Fibroblast of lung (primary cell): ENCODE measurements at regions not wholly inside any gene's neighbourhood (a gene's known extent, or its start where the extent isn't known, plus 50 kb on each side); places are given as distances from the start of the nearest gene placed in this dataset.
"Not testable (repeated sequence)": the region's sequence is repeated elsewhere in the genome, so short reads cannot be mapped to it uniquely, and the experiment has no call there.

Experiments used
- DNase-seq, 2 donors: peaks; one replicate each; pipeline versions ENCODE4 v3.0.0 to v3.0.0-alpha.2; 2010; ENCODE audit warnings: low read depth in 2 of 2
- H2AFZ ChIP-seq: 2 replicates; pipeline ENCODE4 v1.5.1; 2012; ENCODE audit warnings: low read length, control low read depth, inconsistent platforms
- H3K27ac ChIP-seq: 2 replicates; pipeline ENCODE4 v1.5.1; 2011; ENCODE audit warnings: low read length, control low read depth; ENCODE audit not compliant: insufficient read depth
- H3K27me3 ChIP-seq: 2 replicates; pipeline ENCODE4 v1.5.1; 2011; ENCODE audit warnings: mild to moderate bottlenecking, low read length; ENCODE audit not compliant: control insufficient read depth, insufficient read depth
- H3K36me3 ChIP-seq: 2 replicates; pipeline ENCODE4 v1.5.1; 2011; ENCODE audit warnings: low read length; ENCODE audit not compliant: control insufficient read depth, insufficient read depth
- H3K4me1 ChIP-seq: 2 replicates; pipeline ENCODE4 v1.5.1; 2011; ENCODE audit warnings: low read length; ENCODE audit not compliant: control insufficient read depth, insufficient read depth; ENCODE audit errors: extremely low read depth
- H3K4me2 ChIP-seq: 2 replicates; pipeline ENCODE4 v1.5.1; 2011; ENCODE audit warnings: low read length, control low read depth; ENCODE audit not compliant: insufficient read depth; ENCODE audit errors: extremely low read depth
- H3K4me3 ChIP-seq, 4 experiments: fragments of 200-600 bp in 1 of 4; sonication (generic) in 1 of 4; replicated peaks in 1 of 4; 2 replicates each; pipeline ENCODE4 v1.5.1; 2011 to 2016; ENCODE audit warnings: low read length in 4 of 4, low read depth in 3 of 4, mild to moderate bottlenecking in 3 of 4, control low read depth in 2 of 4, inconsistent platforms in 1 of 4, mixed read lengths in 1 of 4; ENCODE audit not compliant: insufficient read depth in 1 of 4; ENCODE audit errors: control extremely low read depth in 1 of 4
- H3K79me2 ChIP-seq: 2 replicates; pipeline ENCODE4 v1.5.1; 2012; ENCODE audit warnings: mild to moderate bottlenecking, low read length, inconsistent platforms; ENCODE audit not compliant: control insufficient read depth, insufficient read depth
- H3K9ac ChIP-seq: 2 replicates; pipeline ENCODE4 v1.5.1; 2011; ENCODE audit warnings: mild to moderate bottlenecking, low read length, control low read depth; ENCODE audit not compliant: insufficient read depth
- H3K9me3 ChIP-seq: 2 replicates; pipeline ENCODE4 v1.5.1; 2012; ENCODE audit warnings: low read depth, low read length; ENCODE audit not compliant: control insufficient read depth, insufficient read depth
- H4K20me1 ChIP-seq: 2 replicates; pipeline ENCODE4 v1.5.1; 2011; ENCODE audit warnings: low read length; ENCODE audit not compliant: control insufficient read depth, insufficient read depth; ENCODE audit errors: extremely low read depth
- EZH2 ChIP-seq: IDR thresholded peaks from 2 replicates; pipeline ENCODE4 v1.5.1; 2012; ENCODE audit warnings: low read length, control low read depth, mild to moderate bottlenecking; ENCODE audit errors: missing control alignments
- TF ChIP-seq, protein P1 (sequence below), 2 donors: IDR thresholded peaks in 1 of 2; conservative IDR thresholded peaks in 1 of 2; 1 replicate in 1 of 2; 2 replicates in 1 of 2; pipeline ENCODE4 v1.5.1; 2011 to 2012; ENCODE audit warnings: low read length in 2 of 2, control low read depth in 1 of 2, inconsistent platforms in 1 of 2, low read depth in 1 of 2, mild to moderate bottlenecking in 1 of 2

DNA sequence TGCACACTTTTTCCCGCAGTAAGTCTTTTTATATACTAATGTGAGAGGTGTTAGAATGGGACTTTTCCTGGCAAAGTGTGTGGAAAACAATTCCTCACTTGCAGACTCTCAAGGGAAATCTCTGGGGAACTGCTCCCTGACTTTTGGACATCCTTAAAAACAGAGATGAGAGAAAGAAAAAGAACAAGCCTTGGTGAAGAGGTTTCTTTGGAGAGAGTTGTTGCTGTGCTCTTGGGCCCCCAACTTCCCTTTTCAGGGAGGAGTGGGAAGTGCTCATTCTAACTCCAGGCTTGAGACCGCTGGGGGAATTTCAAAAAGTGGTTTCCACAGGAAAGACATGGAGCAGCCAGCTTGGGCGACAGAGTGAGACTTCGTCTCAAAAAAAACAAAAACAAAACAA, 142.6 kb upstream of the SPRED2 start:
- Histone ChIP-seq H3K4me1 (peaks cover 10% of the 10 kb centered on the region), H3K4me3 (no peak overlapping the region), H3K27ac (peak overlapping the region; percentile 18), H2AFZ (peak overlapping the region; percentile 27), H3K79me2 (no peaks in the 10 kb centered on the region), H3K9me3 (no peaks in the 10 kb centered on the region), H3K36me3 (no peaks in the 10 kb centered on the region), H3K9ac (no peak overlapping the region), H3K27me3 (no peaks in the 10 kb centered on the region), H3K4me2 (no peak overlapping the region), H4K20me1 (no peaks in the 10 kb centered on the region)
- DNase-seq = no peak
- TF ChIP-seq, protein P1, sequence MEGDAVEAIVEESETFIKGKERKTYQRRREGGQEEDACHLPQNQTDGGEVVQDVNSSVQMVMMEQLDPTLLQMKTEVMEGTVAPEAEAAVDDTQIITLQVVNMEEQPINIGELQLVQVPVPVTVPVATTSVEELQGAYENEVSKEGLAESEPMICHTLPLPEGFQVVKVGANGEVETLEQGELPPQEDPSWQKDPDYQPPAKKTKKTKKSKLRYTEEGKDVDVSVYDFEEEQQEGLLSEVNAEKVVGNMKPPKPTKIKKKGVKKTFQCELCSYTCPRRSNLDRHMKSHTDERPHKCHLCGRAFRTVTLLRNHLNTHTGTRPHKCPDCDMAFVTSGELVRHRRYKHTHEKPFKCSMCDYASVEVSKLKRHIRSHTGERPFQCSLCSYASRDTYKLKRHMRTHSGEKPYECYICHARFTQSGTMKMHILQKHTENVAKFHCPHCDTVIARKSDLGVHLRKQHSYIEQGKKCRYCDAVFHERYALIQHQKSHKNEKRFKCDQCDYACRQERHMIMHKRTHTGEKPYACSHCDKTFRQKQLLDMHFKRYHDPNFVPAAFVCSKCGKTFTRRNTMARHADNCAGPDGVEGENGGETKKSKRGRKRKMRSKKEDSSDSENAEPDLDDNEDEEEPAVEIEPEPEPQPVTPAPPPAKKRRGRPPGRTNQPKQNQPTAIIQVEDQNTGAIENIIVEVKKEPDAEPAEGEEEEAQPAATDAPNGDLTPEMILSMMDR (conservative IDR thresholded peaks at IDR 0.05 in 1 of 2, IDR thresholded peaks at IDR 0.05 in 1 of 2; ENCODE audit: low read depth in 1 of 2, low read length in 2 of 2) = no peak
- TF ChIP-seq EZH2 = no peak

DNA sequence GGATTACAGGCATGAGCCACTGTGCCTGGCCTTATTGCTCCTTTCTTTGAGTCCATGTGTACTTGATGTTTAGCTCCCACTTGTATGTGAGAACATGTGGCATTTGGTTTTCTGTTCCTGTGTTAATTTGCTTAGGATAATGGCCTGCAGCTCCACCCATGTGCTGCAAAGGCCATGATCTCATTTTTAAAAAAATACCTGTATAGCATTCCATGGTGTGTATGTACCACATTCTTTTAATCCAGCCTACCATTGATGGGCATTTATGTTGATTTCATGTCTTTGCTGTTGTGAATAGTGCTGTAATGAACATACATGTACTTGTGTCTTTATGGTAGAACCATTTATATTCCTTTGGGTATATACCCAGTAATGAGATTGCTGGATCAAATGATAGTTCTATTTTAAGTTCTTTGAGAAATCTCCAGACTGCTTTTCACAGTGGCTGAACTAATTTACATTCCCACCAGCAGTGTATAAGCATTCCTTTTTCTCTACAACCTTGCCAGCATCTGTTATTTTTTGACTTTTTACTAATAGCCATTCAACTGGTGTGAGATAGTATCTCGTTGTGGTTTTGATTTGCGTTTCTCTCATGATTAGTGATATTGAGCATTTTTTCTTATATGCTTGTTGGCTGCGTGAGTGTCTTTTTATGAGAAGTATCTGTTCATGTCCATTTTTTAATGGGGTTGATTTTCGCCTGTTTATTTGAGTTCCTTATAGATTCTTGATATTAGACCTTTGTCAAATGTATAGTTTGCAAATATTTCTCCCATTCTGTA, 136.4 kb upstream of the SPRED2 start:
- not testable (repeated sequence) for H3K79me2 ChIP-seq, H4K20me1 ChIP-seq, H3K4me2 ChIP-seq, H3K27ac ChIP-seq, H3K4me1 ChIP-seq, H3K9me3 ChIP-seq, H3K27me3 ChIP-seq, H3K4me3 ChIP-seq, H3K36me3 ChIP-seq, H3K9ac ChIP-seq, H2AFZ ChIP-seq
- DNase-seq = peak in 1 of 2 donors; percentile 68

DNA sequence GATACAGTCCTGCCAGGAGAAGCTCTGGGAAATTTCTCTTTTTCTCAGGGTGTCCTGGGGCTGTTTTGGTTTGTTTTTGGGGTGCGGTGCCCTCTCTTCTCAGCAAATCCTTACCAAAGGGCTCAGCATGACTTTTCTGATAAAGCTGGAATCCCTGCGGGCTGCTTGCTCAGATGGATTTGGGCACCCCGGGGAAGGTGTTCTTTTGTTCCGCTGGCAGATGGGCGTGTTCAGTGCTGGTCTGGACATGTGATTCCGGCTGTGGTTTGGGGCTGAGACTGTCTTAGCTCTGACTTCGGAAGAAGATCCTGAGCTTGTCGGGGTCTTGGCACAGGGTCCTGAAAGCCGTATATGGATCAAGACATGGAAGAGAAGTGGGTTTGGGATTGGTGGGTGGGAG, 134.2 kb upstream of the SPRED2 start:
- Histone ChIP-seq H4K20me1 (no peaks in the 10 kb centered on the region), H3K27ac (no peak overlapping the region), H3K4me1 (no peaks in the 10 kb centered on the region), H3K4me3 (peak overlapping the region in 1 of 4 experiments; percentile 23), H3K9me3 (no peaks in the 10 kb centered on the region), H3K27me3 (no peaks in the 10 kb centered on the region), H3K79me2 (no peaks in the 10 kb centered on the region), H2AFZ (no peak overlapping the region), H3K9ac (no peak overlapping the region), H3K36me3 (no peaks in the 10 kb centered on the region), H3K4me2 (no peak overlapping the region)
- no peak for TF ChIP-seq EZH2
- TF ChIP-seq, protein P1 (conservative IDR thresholded peaks at IDR 0.05 in 1 of 2, IDR thresholded peaks at IDR 0.05 in 1 of 2; ENCODE audit: low read depth in 1 of 2, low read length in 2 of 2) = no peak
- peak in 1 of 2 donors; percentile 24 for DNase-seq
